BJ (cell line): ENCODE measurements at regions not wholly inside any gene's neighbourhood (a gene's known extent, or its start where the extent isn't known, plus 50 kb on each side); places are given as distances from the start of the nearest gene placed in this dataset.

Experiments used
- CTCF ChIA-PET: fragments of 350-600 bp; formaldehyde crosslinking; extraction: SDS; loops from one replicate; lab custom pipeline; 2021; ENCODE audit warnings: antibody characterized with exemption, inconsistent platforms; lab: Yijun Ruan, JAX
- POLR2A ChIA-PET: fragments of 300-600 bp; sonication (Branson Sonifier 250); formaldehyde crosslinking; extraction: SDS; loops from one replicate; lab custom pipeline; 2021; ENCODE audit warnings: antibody characterized with exemption; lab: Charles Lee
- DNase-seq: peaks from one replicate; pipeline ENCODE4 v3.0.0-alpha.2; 2011; ENCODE audit warnings: low read depth
- H3K27me3 ChIP-seq: 2 replicates; pipeline ENCODE4 v1.6.0; 2011; ENCODE audit warnings: low read length; ENCODE audit not compliant: control insufficient read depth, insufficient read depth
- H3K36me3 ChIP-seq: 2 replicates; pipeline ENCODE4 v1.5.1; 2011; ENCODE audit warnings: low read length; ENCODE audit not compliant: control insufficient read depth, insufficient read depth
- H3K4me3 ChIP-seq: 2 replicates; pipeline ENCODE4 v1.5.1; 2011; ENCODE audit warnings: low read depth, mild to moderate bottlenecking, control low read depth, low read length
- TF ChIP-seq, protein P1 (sequence below): IDR thresholded peaks from 2 replicates; pipeline ENCODE4 v1.5.1; 2011; ENCODE audit warnings: low read depth, mild to moderate bottlenecking, control low read depth, inconsistent platforms, low read length, moderate library complexity; ENCODE audit not compliant: insufficient read depth

DNA sequence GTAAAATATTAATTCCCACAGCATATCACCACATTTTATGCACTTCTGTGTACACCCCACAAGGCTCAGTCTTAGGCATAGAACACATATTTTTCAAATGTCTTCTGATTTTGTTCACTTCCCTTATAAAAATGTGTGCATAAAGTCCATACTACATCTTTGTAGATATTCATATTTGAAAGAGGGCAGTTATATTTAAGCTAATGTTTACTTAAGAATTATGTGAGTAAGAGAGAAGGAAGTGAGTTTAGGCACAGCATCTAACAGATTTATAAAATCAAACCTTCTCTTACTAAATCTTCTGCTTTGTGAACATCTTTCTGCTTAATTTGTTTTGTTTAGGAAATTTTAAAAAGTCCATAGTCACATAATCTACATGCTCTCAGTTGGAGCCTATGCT, 648.1 kb downstream of the FSCB start:
- CTCF ChIA-PET = no interaction called here
- no peak for DNase-seq
- POLR2A ChIA-PET = no interaction called here
- no peaks in the 10 kb centered on the region for H3K36me3 ChIP-seq
- no peaks in the 10 kb centered on the region for H3K27me3 ChIP-seq
- TF ChIP-seq, protein P1, sequence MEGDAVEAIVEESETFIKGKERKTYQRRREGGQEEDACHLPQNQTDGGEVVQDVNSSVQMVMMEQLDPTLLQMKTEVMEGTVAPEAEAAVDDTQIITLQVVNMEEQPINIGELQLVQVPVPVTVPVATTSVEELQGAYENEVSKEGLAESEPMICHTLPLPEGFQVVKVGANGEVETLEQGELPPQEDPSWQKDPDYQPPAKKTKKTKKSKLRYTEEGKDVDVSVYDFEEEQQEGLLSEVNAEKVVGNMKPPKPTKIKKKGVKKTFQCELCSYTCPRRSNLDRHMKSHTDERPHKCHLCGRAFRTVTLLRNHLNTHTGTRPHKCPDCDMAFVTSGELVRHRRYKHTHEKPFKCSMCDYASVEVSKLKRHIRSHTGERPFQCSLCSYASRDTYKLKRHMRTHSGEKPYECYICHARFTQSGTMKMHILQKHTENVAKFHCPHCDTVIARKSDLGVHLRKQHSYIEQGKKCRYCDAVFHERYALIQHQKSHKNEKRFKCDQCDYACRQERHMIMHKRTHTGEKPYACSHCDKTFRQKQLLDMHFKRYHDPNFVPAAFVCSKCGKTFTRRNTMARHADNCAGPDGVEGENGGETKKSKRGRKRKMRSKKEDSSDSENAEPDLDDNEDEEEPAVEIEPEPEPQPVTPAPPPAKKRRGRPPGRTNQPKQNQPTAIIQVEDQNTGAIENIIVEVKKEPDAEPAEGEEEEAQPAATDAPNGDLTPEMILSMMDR = no peak
- H3K4me3 ChIP-seq = no peak overlapping the region

DNA sequence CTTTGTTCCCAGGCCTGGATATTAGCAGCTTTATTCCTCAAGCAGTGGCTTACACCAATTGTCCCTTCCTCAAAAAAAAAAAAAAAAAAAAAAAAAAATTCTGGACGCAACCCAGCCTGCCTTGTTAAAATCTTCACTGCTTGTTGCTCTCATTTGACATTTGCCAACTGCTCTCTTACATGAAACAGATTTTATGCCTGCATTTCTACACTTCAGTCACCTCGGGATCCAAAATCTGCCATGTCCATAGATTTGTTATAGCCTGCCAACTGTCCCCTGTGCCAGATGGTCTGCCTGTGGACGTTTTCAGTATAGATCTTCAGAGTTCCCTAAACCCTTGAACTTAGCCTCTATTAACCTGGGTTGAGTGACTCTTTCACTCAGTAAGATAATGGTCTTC, 651.5 kb downstream of the FSCB start:
- POLR2A ChIA-PET = no interaction called here

DNA sequence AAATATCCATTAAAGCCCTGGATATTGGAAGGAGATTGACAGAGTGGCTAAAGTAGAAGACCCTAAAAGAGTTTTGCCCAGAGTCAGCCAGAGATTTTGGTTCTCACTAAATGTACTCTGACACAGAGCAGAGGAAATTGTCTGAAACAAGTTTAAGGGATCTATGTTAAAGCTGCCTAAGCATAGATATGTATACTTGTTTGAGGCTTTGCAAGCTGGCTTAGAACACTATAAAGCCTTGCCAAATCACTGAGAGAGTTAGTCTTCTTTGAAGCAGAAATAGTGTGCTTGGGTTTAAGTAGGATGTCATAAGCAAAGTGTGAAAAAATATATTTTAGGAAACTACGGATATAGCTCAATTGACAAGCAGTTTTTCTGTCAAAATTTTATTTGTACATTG, 653.5 kb downstream of the FSCB start:
- no peak for DNase-seq
- Histone ChIP-seq H3K27me3 (no peaks in the 10 kb centered on the region), H3K36me3 (no peaks in the 10 kb centered on the region), H3K4me3 (no peak overlapping the region)
- TF ChIP-seq, protein P1 = no peak
- ChIA-PET POLR2A (no interaction called here), CTCF (no interaction called here)

More for the DNA sequence above, 651.5 kb downstream of the FSCB start:
- CTCF ChIA-PET = no interaction called here
- no peak overlapping the region for H3K4me3 ChIP-seq
- no peaks in the 10 kb centered on the region for H3K36me3 ChIP-seq
- TF ChIP-seq, protein P1 = no peak
- H3K27me3 ChIP-seq = no peaks in the 10 kb centered on the region
- no peak for DNase-seq

DNA sequence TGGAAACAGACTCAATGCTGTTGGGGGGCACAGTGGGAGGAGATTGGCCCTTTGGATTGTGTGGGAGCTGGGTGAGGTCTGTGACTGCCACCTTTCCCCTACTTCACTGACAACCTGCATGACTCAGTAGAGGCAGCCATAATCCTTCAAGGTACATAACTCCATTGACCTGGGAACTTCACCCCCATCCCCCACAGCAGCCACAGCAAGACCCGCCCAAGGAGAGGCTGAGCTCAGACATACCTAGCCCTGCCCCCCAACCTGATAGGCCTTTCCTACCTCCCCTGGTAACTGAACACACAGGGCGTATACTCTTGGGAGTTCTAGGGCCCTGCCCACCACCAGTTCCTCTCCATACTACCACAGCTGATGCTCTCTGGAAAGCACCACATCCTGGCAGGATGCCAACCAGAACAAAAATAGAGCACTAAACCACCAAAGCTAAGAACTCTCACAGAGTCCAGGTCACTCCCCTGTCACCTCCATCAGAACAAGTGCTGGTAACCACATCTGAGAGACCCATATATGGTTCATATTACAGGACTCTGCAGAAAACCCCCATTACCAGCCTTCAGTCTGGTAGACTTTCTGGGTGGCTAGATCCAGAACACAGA, 703.9 kb downstream of the FSCB start:
- Histone ChIP-seq H3K36me3 (no peaks in the 10 kb centered on the region), H3K4me3 (no peak overlapping the region), H3K27me3 (no peaks in the 10 kb centered on the region)
- no peak for DNase-seq
- TF ChIP-seq, protein P1 = no peak
- CTCF ChIA-PET = interaction anchor here (1.0 kb wide), 1 partner anchor 10 kb away, joined by 4 read pairs; no protein-coding TSS in a partner anchor
- POLR2A ChIA-PET = no interaction called here

DNA sequence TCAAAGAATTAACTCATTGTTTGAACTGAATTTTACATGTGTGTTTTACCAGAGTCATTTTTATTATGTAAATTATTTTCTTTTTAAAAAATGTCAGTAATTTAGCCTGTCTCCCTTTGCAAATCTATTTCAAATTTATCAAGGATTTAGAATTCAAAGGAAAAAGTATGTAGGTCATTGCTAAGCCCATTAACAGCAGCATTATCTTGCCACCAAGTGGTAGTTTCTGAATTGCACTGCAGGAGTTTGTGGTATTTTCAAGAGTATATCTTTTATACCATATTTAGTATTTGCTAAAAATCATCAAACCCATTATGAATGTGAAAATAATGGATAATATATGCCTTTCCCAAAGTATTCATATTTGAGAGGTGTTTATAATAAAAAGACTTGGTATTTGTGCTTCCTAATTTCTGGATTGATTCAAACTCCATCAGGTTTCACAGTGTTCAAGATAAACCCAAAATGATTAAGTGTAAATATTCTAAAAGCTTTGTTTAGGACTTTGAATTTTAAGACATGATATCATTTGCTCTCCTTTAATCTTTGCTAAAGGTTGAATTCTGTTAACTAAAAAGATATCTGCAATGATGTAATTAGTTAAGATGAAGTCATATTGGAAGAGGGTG, 711.4 kb downstream of the FSCB start:
- TF ChIP-seq, protein P1 = no peak
- DNase-seq = no peak
- Histone ChIP-seq H3K36me3 (no peaks in the 10 kb centered on the region), H3K4me3 (no peak overlapping the region), H3K27me3 (no peaks in the 10 kb centered on the region)
- POLR2A ChIA-PET = no interaction called here
- CTCF ChIA-PET = no interaction called here
